ENCODE measurements at regions not wholly inside any gene's neighbourhood (a gene's known extent, or its start where the extent isn't known, plus 50 kb on each side); places are given as distances from the start of the nearest gene placed in this dataset.
"Not testable (repeated sequence)": the region's sequence is repeated elsewhere in the genome, so short reads cannot be mapped to it uniquely, and the experiment has no call there.

- Mint-ChIP-seq H3K4me1 (ENCODE audit: low read depth) (no peaks in the 10 kb centered on the region), H3K36me3 (ENCODE audit: low read depth) (no peaks in the 10 kb centered on the region), H3K27ac (no peak overlapping the region), H3K27me3 (no peaks in the 10 kb centered on the region), H3K4me3 (no peak overlapping the region), H3K9me3 (peaks cover 7% of the 10 kb centered on the region)
Measured at GRCh38 chr5:89055695-89056085, 172.7 kb upstream of the MEF2C start.

- Mint-ChIP-seq H3K4me3 (no peak overlapping the region), H3K27me3 (no peaks in the 10 kb centered on the region), H3K27ac (no peak overlapping the region), H3K4me1 (ENCODE audit: low read depth) (no peaks in the 10 kb centered on the region), H3K36me3 (ENCODE audit: low read depth) (no peaks in the 10 kb centered on the region), H3K9me3 (peaks cover 12% of the 10 kb centered on the region)
Measured at GRCh38 chr5:89055015-89055694, 172.2 kb upstream of the MEF2C start.

GRCh38 chr5:89053547-89053946, 170.6 kb upstream of the MEF2C start:
- Mint-ChIP-seq H3K27me3 (no peaks in the 10 kb centered on the region), H3K4me3 (no peak overlapping the region), H3K4me1 (ENCODE audit: low read depth) (no peaks in the 10 kb centered on the region), H3K36me3 (ENCODE audit: low read depth) (no peaks in the 10 kb centered on the region), H3K9me3 (peaks cover 13% of the 10 kb centered on the region), H3K27ac (no peak overlapping the region)

GRCh38 chr5:89050062-89050461, 167.1 kb upstream of the MEF2C start:
- not testable (repeated sequence) for H3K4me1 Mint-ChIP-seq (ENCODE audit: low read depth); H3K4me3 Mint-ChIP-seq; H3K27me3 Mint-ChIP-seq; H3K36me3 Mint-ChIP-seq (ENCODE audit: low read depth); H3K27ac Mint-ChIP-seq
- H3K9me3 Mint-ChIP-seq, result peaks cover 13% of the 10 kb centered on the region

GRCh38 chr5:89047571-89047970, 164.6 kb upstream of the MEF2C start:
- Mint-ChIP-seq H3K27me3 (no peaks in the 10 kb centered on the region), H3K4me1 (ENCODE audit: low read depth) (peaks cover 4% of the 10 kb centered on the region), H3K36me3 (ENCODE audit: low read depth) (no peaks in the 10 kb centered on the region), H3K9me3 (peaks cover 12% of the 10 kb centered on the region), H3K4me3 (no peak overlapping the region), H3K27ac (no peak overlapping the region)

GRCh38 chr5:89045216-89045615, 162.2 kb upstream of the MEF2C start:
- Mint-ChIP-seq H3K27me3 (no peaks in the 10 kb centered on the region), H3K9me3 (peaks cover 1% of the 10 kb centered on the region), H3K4me3 (no peak overlapping the region), H3K27ac (no peak overlapping the region), H3K36me3 (ENCODE audit: low read depth) (no peaks in the 10 kb centered on the region), H3K4me1 (ENCODE audit: low read depth) (peaks cover 4% of the 10 kb centered on the region)

- H3K4me1 Mint-ChIP-seq (ENCODE audit: low read depth), result peaks cover 4% of the 10 kb centered on the region
- H3K9me3 Mint-ChIP-seq, result no peaks in the 10 kb centered on the region
- no peaks in the 10 kb centered on the region for H3K27me3 Mint-ChIP-seq
- no peaks in the 10 kb centered on the region for H3K36me3 Mint-ChIP-seq (ENCODE audit: low read depth)
- no peak overlapping the region for H3K27ac Mint-ChIP-seq
- H3K4me3 Mint-ChIP-seq, result no peak overlapping the region
Measured at GRCh38 chr5:89044674-89045200, 161.8 kb upstream of the MEF2C start.

GRCh38 chr5:89043676-89044075, 160.7 kb upstream of the MEF2C start:
- Mint-ChIP-seq H3K4me3 (no peak overlapping the region), H3K9me3 (peaks cover 2% of the 10 kb centered on the region), H3K36me3 (ENCODE audit: low read depth) (no peaks in the 10 kb centered on the region)

GRCh38 chr5:89042746-89043145, 159.8 kb upstream of the MEF2C start:
- H3K27ac Mint-ChIP-seq, result no peak overlapping the region
- no peaks in the 10 kb centered on the region for H3K36me3 Mint-ChIP-seq (ENCODE audit: low read depth)
- peaks cover 4% of the 10 kb centered on the region for H3K4me1 Mint-ChIP-seq (ENCODE audit: low read depth)
- no peak overlapping the region for H3K4me3 Mint-ChIP-seq
- no peaks in the 10 kb centered on the region for H3K27me3 Mint-ChIP-seq
- peaks cover 5% of the 10 kb centered on the region for H3K9me3 Mint-ChIP-seq

More at GRCh38 chr5:89043676-89044075, 160.7 kb upstream of the MEF2C start:
- peaks cover 4% of the 10 kb centered on the region for H3K4me1 Mint-ChIP-seq (ENCODE audit: low read depth)
- no peak overlapping the region for H3K27ac Mint-ChIP-seq
- no peaks in the 10 kb centered on the region for H3K27me3 Mint-ChIP-seq

- H3K27me3 Mint-ChIP-seq, result no peaks in the 10 kb centered on the region
- no peak overlapping the region for H3K4me3 Mint-ChIP-seq
- H3K9me3 Mint-ChIP-seq, result peaks cover 5% of the 10 kb centered on the region
- no peaks in the 10 kb centered on the region for H3K36me3 Mint-ChIP-seq (ENCODE audit: low read depth)
- peaks cover 4% of the 10 kb centered on the region for H3K4me1 Mint-ChIP-seq (ENCODE audit: low read depth)
- no peak overlapping the region for H3K27ac Mint-ChIP-seq
Measured at GRCh38 chr5:89041976-89042375, 159.0 kb upstream of the MEF2C start.

GRCh38 chr5:89041249-89041779, 158.3 kb upstream of the MEF2C start:
- no peaks in the 10 kb centered on the region for H3K27me3 Mint-ChIP-seq
- H3K36me3 Mint-ChIP-seq (ENCODE audit: low read depth), result no peaks in the 10 kb centered on the region
- H3K27ac Mint-ChIP-seq, result no peak overlapping the region
- peaks cover 4% of the 10 kb centered on the region for H3K4me1 Mint-ChIP-seq (ENCODE audit: low read depth)
- no peak overlapping the region for H3K4me3 Mint-ChIP-seq
- peaks cover 5% of the 10 kb centered on the region for H3K9me3 Mint-ChIP-seq

GRCh38 chr5:89036704-89037489, 153.9 kb upstream of the MEF2C start:
- Mint-ChIP-seq H3K9me3 (peaks cover 5% of the 10 kb centered on the region), H3K27ac (no peak overlapping the region), H3K27me3 (no peaks in the 10 kb centered on the region), H3K4me3 (no peak overlapping the region), H3K36me3 (ENCODE audit: low read depth) (no peaks in the 10 kb centered on the region), H3K4me1 (ENCODE audit: low read depth) (no peaks in the 10 kb centered on the region)

- Mint-ChIP-seq H3K4me3 (no peak overlapping the region), H3K27ac (no peak overlapping the region), H3K9me3 (peaks cover 5% of the 10 kb centered on the region), H3K36me3 (ENCODE audit: low read depth) (no peaks in the 10 kb centered on the region), H3K27me3 (no peaks in the 10 kb centered on the region), H3K4me1 (ENCODE audit: low read depth) (no peaks in the 10 kb centered on the region)
Measured at GRCh38 chr5:89036166-89036565, 153.2 kb upstream of the MEF2C start.

GRCh38 chr5:89034588-89034987, 151.6 kb upstream of the MEF2C start:
- Mint-ChIP-seq H3K36me3 (ENCODE audit: low read depth) (no peaks in the 10 kb centered on the region), H3K27me3 (peaks cover 4% of the 10 kb centered on the region), H3K4me3 (no peak overlapping the region), H3K27ac (no peak overlapping the region), H3K4me1 (ENCODE audit: low read depth) (no peaks in the 10 kb centered on the region), H3K9me3 (peaks cover 5% of the 10 kb centered on the region)

GRCh38 chr5:89030798-89031197, 147.8 kb upstream of the MEF2C start:
- peaks cover 6% of the 10 kb centered on the region for H3K9me3 Mint-ChIP-seq
- H3K4me3 Mint-ChIP-seq, result no peak overlapping the region
- H3K27ac Mint-ChIP-seq, result no peak overlapping the region
- H3K36me3 Mint-ChIP-seq (ENCODE audit: low read depth), result peaks cover 4% of the 10 kb centered on the region
- peaks cover 4% of the 10 kb centered on the region for H3K27me3 Mint-ChIP-seq
- no peaks in the 10 kb centered on the region for H3K4me1 Mint-ChIP-seq (ENCODE audit: low read depth)
